Upper lobe of right lung (tissue), 1 donor: ENCODE measurements at regions not wholly inside any gene's neighbourhood (a gene's known extent, or its start where the extent isn't known, plus 50 kb on each side); places are given as distances from the start of the nearest gene placed in this dataset.

Experiments
- ATAC-seq: fragments of 200-7000 bp; cut with Tn5 transposase; one replicate; pipeline ENCODE4 v1.9.1; 2020; ENCODE audit warnings: mild to moderate bottlenecking, moderate library complexity
- DNase-seq: peaks from one replicate; pipeline ENCODE4 v3.0.0-alpha.2; 2020
- H3K27ac ChIP-seq: fragments of 200-600 bp; one replicate; pipeline ENCODE4 v1.8.0; 2022
- H3K27me3 ChIP-seq: fragments of 200-600 bp; one replicate; pipeline ENCODE4 v1.8.0; 2022; ENCODE audit warnings: mild to moderate bottlenecking
- H3K36me3 ChIP-seq: fragments of 200-600 bp; one replicate; pipeline ENCODE4 v1.8.0; 2022
- H3K4me1 ChIP-seq: fragments of 200-600 bp; one replicate; pipeline ENCODE4 v1.8.0; 2022
- H3K4me3 ChIP-seq: fragments of 200-600 bp; one replicate; pipeline ENCODE4 v1.8.0; 2022; ENCODE audit warnings: mild to moderate bottlenecking
- H3K9me3 ChIP-seq: fragments of 200-600 bp; one replicate; pipeline ENCODE4 v1.8.0; 2022
- CTCF ChIP-seq: fragments of 200-600 bp; IDR thresholded peaks from one replicate; pipeline ENCODE4 v1.8.0; 2022; ENCODE audit warnings: antibody characterized with exemption
- intact Hi-C: fragments of 100-400 bp; cut with DNase I; formaldehyde crosslinking; loops from one replicate; pipeline ENCODE4 v1.11.0; 2022
- donor health status: DM: no; HTN: yes; CAD: no; lungs with severe emphysema.

DNA sequence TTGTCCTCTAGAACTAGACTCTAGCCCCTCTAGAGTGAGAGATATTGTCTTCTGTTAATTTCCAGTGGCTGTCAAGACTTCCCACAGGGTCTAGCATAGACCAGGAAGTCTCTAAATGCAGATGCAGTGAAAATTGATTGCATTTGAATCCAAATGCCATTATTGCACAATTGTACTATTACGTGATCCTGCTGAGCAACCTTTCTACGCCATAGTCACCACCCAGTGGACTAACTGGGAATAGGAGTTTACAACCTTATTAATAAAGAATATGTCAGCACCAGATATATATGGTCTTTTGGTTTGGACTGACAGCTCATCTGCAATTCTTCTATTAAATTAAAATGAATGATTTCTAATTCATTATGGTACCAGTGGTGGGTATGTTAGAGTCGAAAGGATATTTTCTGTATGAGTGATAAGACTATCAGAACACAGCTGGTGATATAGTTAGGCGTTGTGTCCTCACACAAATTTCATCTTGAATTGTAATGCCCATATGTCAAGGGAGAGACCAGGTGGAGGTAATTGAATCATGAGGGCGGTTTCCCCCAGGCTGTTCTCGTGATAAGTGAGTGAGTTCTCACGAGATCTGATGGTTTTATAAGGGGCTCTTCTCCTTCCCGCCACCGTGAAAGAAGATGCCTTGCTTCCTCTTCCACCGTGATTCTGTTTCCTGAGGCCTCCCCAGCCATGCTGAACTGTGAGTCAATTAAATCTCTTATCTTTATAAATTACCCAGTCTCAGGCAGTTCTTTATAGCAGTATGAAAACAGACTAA is 138.9 kb upstream of the CA10 start:
- Histone ChIP-seq H3K27ac (no peak overlapping the region), H3K4me1 (no peaks in the 10 kb centered on the region), H3K9me3 (no peaks in the 10 kb centered on the region), H3K36me3 (no peaks in the 10 kb centered on the region), H3K27me3 (no peaks in the 10 kb centered on the region), H3K4me3 (no peak overlapping the region)
- no peak for TF ChIP-seq CTCF
- DNase-seq = no peak
- intact Hi-C loops = no loop called here
- ATAC-seq = no peak

DNA sequence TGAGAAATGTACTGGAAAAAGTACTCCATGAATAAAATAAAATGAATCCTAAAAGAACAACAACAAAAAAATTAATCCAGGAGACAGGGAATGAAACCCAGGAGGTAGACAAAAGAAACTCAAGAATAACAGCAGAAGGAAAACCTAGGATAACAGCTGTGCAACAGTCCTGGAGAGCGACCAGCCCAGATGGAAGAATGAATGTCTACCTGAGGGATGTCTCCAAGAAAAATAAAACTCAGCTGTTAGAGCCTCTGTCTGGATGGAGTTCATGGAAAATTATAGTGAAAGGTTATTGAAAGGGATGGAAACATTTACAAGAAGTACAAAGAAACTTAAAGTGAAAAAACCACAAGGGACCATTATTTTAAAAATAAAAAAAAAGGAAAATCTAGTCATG is 135.8 kb upstream of the CA10 start:
- no peaks in the 10 kb centered on the region for H3K4me1 ChIP-seq
- no peak for ATAC-seq
- no peak overlapping the region for H3K27ac ChIP-seq
- DNase-seq = no peak
- no peaks in the 10 kb centered on the region for H3K9me3 ChIP-seq
- no peaks in the 10 kb centered on the region for H3K36me3 ChIP-seq
- intact Hi-C loops = no loop called here
- H3K27me3 ChIP-seq = no peaks in the 10 kb centered on the region
- no peak overlapping the region for H3K4me3 ChIP-seq
- no peak for TF ChIP-seq CTCF

GRCh38 chr17:52287611-52288010 is 129.1 kb upstream of the CA10 start:
- TF ChIP-seq CTCF = no peak
- DNase-seq (no peak), ATAC-seq (no peak)
- intact Hi-C loops = no loop called here
- Histone ChIP-seq H3K27ac (no peak overlapping the region), H3K27me3 (no peaks in the 10 kb centered on the region), H3K9me3 (no peaks in the 10 kb centered on the region), H3K4me3 (no peak overlapping the region), H3K36me3 (no peaks in the 10 kb centered on the region), H3K4me1 (no peaks in the 10 kb centered on the region)

DNA sequence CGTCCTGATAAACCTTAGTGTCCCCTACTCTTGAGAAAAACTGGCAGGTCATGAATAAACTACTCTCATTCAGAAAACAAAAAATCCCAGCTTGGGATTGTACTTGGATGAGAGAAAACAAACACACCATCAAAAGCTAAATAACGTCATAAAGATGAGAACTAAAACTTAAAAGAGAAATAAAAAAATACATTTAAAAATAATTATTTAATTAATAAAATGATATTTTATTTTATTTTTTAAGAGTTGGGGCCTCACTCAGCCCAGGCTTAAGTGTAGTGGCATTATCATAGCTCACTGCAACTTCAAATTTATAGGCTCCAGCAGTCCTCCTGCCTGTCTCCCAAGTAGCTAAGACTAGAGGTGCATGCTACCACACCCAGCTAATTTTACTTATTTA is 125.4 kb upstream of the CA10 start:
- intact Hi-C loops = no loop called here
- Histone ChIP-seq H3K4me1 (no peaks in the 10 kb centered on the region), H3K36me3 (no peaks in the 10 kb centered on the region), H3K4me3 (no peak overlapping the region), H3K27ac (no peak overlapping the region), H3K27me3 (no peaks in the 10 kb centered on the region), H3K9me3 (no peaks in the 10 kb centered on the region)
- no peak for TF ChIP-seq CTCF
- no peak for DNase-seq
- no peak for ATAC-seq

- no peak overlapping the region for H3K27ac ChIP-seq
- no peaks in the 10 kb centered on the region for H3K36me3 ChIP-seq
- intact Hi-C loops = no loop called here
- H3K9me3 ChIP-seq = no peaks in the 10 kb centered on the region
- H3K4me1 ChIP-seq = no peaks in the 10 kb centered on the region
- DNase-seq (no peak), ATAC-seq (no peak)
- no peaks in the 10 kb centered on the region for H3K27me3 ChIP-seq
- no peak overlapping the region for H3K4me3 ChIP-seq
- TF ChIP-seq CTCF = no peak
These were observed 118.0 kb upstream of the CA10 start for GRCh38 chr17:52276381-52277008.
